Urothelium cell line (cell line): ENCODE measurements at regions not wholly inside any gene's neighbourhood (a gene's known extent, or its start where the extent isn't known, plus 50 kb on each side); places are given as distances from the start of the nearest gene placed in this dataset.
A peak's percentile ranks its signal among the peaks of the same experiment; 100 is the strongest.
"Not testable (repeated sequence)": the region's sequence is repeated elsewhere in the genome, so short reads cannot be mapped to it uniquely, and the experiment has no call there.

ENCODE experiments used
- DNase-seq: peaks from one replicate; pipeline ENCODE4 v3.0.0; 2011; ENCODE audit warnings: low spot score, mixed read lengths
- FAIRE-seq: peaks from 2 replicates; lab custom pipeline; 2011; peaks lifted over from hg19 to GRCh38; lab: Jason Lieb, UNC

DNA sequence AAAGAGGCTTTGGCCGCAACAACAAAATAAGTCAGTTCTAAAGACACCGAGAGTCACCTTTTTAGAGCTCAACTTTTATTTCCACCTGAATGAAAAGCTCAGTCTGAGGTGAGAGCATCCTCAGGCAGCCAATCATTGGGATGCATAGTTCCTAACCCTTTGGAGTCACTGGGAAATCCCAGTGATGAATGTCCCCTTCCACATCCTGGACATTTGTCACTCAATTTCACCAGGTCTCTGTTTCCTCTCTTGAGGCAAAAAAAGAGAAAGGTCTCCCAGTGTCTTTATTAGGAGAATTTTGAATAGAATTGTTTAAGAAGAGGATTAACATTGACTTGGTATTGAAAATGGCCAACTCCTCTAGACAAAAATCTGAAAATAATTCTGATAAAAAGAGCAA, 137.5 kb upstream of the SPRED1 start:
- DNase-seq (no peak), FAIRE-seq (no peak)

DNA sequence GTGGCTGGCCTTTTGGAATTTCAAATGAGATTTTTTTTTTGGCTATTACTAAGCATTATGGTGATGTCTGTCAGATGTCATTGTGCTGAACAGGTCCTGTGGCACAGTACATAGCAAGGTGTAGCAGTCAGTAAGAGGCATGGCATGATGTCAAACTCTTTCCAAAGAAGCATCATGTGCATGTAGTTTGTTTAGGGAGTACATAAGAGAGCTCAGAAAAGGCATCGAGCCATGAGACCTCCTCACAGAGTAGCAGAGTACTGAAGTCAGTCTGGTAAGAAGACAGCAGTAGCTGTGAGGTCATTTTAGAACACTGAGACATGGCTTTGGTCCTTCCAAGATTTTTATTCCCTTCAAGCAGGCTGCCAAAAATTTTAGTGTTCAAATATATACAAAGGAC, 134.9 kb upstream of the SPRED1 start:
- FAIRE-seq = no peak
- DNase-seq = no peak

GRCh38 chr15:38119865-38120264, 132.8 kb upstream of the SPRED1 start:
- DNase-seq, FAIRE-seq: not testable (repeated sequence)

DNA sequence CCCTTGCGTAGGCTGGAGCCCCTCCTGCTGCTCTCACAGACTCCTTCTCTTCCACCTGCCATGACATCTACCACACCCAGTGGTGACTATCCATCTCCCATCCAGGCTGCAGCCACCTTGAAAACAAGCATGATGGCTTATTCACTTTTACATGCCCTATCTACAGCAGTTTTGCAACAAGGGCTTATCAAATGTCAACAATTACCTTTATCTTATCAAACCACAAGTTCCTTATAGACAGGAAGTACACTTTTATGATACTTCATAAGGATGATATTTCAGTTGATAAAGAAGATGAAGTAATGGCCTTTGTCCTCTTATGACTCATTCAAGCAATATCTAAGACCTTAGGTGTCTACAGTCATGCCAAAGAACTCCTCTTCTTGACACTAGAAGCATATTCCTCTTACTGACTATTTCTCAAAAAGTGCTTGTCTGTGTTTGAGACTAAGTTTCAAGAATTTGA, 125.3 kb upstream of the SPRED1 start:
- DNase-seq = no peak
- FAIRE-seq = no peak

GRCh38 chr15:38128341-38128781, 124.3 kb upstream of the SPRED1 start:
- no peak for DNase-seq
- FAIRE-seq = no peak

GRCh38 chr15:38128921-38129320, 123.7 kb upstream of the SPRED1 start:
- FAIRE-seq = no peak
- DNase-seq = no peak

DNA sequence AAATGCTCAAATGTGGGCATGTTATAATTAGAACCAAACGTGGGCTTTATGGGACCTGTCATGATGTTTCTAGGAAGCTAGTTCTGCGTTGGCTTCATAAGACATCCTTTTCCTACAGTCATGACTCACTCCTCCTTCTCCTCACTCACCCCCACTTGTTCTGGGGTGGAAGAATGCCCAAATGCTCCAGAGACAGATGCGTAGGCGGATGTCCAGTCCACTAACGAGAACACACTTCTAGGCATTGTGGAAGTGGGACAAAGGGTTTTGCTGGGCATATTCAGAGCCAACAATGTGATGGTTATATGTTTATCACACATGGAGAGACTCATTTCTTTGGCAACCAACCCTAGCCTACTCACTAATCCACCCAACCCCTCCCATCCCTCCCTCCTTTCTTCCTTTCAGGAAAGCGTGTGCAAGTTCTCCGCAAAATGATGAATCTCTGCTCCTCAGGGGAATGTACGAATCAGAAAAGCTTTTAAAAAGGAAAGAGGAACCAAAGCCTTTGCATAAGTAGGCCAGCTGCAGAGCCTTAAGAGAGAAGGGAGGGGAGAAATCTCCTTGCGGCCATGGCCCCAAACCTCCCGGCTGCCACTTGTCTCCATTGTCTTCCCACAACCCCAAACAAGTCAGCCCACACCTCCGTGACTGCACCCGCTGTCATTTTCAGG, 123.0 kb upstream of the SPRED1 start:
- DNase-seq (peak; percentile 77), FAIRE-seq (peak; percentile 95)

- FAIRE-seq (no peak), DNase-seq (peak; percentile 10)
Measured at GRCh38 chr15:38130205-38130567, 122.5 kb upstream of the SPRED1 start.

DNA sequence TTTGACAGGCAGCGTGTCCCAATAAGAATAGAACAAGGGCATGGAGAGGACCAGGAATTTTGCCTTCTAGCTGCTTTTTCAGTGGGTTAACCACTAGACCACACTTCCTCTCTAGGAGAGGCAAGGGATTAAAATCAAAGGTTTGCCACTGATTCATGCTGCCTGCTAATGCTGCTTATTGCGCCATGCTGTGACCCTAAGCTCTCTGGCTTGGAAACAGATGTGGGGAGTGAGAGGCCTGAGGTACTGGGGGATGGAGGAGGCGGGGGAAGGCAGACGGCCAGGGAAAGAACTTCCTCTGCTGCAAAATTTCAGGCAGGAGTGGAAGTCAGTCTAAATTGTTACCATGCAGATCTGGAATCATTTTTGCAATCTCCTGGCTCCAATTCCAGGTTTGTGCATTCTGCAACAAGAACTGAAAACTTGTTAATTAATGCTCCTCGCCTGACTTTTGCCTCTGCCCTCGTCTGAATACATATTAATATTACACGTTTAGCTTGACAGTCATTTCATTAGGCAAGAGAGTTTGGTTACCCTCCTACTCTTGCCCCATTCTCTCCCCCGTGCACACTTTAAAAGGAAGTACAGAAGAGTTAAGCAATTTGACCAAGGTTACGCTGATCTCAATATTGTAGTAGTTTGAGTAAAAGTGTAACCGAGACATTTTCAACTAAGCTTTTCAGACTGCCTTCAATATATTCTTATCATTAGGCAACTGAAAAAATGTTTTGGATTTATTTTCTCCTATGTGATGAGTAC, 121.7 kb upstream of the SPRED1 start:
- FAIRE-seq (no peak), DNase-seq (peak; percentile 44)

DNA sequence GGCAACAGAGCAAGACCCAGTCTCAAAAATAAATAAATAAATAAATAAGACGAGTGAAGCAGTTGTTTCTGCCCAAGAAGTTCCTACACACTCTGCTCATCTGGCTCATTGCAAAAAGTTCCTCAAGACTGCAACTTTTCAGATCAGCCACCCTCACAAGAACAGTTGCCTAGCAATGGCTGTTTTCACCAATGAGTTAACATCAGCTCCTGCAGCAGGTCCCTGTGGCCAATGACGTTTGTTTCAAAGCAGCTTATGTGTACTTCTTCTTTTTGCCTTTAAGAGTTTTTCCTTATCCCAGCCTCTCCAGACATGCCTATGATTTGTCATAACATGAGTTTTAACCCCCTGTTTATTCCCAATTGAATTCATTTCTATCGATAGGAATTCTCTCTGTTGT, 118.4 kb upstream of the SPRED1 start:
- no peak for FAIRE-seq
- DNase-seq = no peak

GRCh38 chr15:38142195-38142594, 110.4 kb upstream of the SPRED1 start:
- FAIRE-seq, DNase-seq: not testable (repeated sequence)

DNA sequence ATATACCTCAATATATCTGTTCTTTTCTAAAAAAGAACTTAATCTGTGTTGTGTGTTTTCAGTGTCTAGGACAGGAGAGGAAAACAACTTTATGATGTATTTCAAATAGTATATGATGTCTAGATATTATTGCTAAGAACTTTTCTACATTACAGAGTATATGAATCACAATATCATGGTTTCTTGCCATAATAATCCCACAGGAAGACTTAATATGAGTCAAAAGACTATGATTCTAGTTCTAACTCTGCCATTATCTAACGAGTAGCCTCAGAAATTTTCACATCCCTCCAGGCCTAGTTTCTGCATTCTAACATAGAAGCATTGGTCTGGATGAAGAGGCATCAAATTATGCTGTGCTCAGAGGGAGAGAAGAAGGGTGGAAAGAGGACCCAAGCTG, 107.7 kb upstream of the SPRED1 start:
- DNase-seq (no peak), FAIRE-seq (no peak)

- FAIRE-seq = no peak
Measured at GRCh38 chr15:38145651-38146111, 107.0 kb upstream of the SPRED1 start.

GRCh38 chr15:38147246-38147645, 105.4 kb upstream of the SPRED1 start:
- DNase-seq = no peak
- FAIRE-seq = no peak

More at GRCh38 chr15:38145651-38146111, 107.0 kb upstream of the SPRED1 start:
- no peak for DNase-seq

- no peak for DNase-seq
- no peak for FAIRE-seq
Measured at GRCh38 chr15:38148471-38148870, 104.2 kb upstream of the SPRED1 start.

GRCh38 chr15:38149315-38149714, 103.3 kb upstream of the SPRED1 start:
- no peak for FAIRE-seq

GRCh38 chr15:38150148-38150547, 102.5 kb upstream of the SPRED1 start:
- no peak for DNase-seq
- FAIRE-seq = no peak

More at GRCh38 chr15:38149315-38149714, 103.3 kb upstream of the SPRED1 start:
- no peak for DNase-seq

GRCh38 chr15:38150794-38151193, 101.8 kb upstream of the SPRED1 start:
- DNase-seq = no peak
- FAIRE-seq = no peak

DNA sequence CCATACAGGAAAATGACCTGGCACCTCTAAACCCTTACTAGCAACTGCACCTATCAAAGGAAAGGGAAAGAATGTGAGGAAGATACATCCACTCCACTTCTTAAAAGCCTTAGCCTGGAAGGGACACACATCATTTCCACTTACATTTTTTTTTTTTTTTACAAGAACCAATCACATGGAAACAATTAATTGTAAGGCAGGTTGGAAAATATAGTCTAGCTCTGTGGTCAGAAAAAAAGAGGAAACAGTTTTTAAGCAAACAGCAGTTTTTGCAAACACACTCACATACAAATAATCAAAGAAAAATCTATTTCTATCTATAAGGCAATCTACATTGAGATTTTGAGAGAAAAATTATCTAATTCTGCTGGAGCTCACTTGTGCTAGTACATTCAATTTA, 98.9 kb upstream of the SPRED1 start:
- FAIRE-seq (no peak), DNase-seq (no peak)

- no peak for DNase-seq
- no peak for FAIRE-seq
Measured at GRCh38 chr15:38154255-38154654, 98.4 kb upstream of the SPRED1 start.

DNA sequence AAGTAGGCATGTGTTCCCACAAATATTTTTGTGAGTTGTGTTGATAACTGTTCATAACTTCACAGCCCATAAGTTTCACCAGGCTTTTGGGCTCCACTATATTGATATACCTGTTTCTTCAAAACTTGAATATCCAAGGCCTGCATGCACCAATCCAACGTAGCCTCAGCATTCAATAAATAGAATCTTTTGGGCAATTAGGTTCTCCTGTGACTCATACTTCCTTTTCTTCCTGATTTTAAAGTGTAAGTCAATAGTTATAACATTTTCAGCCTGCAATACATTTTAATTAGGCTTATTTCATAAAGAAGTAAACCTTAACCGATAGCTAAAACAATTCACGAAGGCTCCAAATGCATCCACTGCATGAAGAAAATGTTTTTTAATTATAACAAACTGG, 97.8 kb upstream of the SPRED1 start:
- DNase-seq (no peak), FAIRE-seq (no peak)

GRCh38 chr15:38163658-38164057, 89.0 kb upstream of the SPRED1 start:
- no peak for DNase-seq
- no peak for FAIRE-seq
